ENCODE measurements at regions not wholly inside any gene's neighbourhood (a gene's known extent, or its start where the extent isn't known, plus 50 kb on each side); places are given as distances from the start of the nearest gene placed in this dataset.

DNA sequence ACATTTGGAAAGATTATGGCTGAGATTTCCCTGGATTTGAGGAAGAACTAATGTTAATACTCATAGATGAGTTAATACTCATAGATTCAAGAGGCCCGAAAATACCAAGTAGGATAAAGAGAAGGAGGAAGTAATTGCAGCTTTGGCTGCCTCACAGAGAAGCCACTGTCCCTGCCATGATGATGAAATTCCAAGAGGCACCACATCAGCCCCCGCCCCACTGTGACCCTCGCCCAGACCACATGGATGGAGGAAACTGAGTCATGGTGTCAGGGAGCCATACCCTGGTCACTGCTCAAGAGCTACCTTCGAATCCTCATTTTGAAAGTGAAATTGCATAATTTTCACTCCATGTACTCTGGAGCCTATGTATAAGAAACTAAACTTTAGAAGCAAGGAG lies 57.6 kb upstream of the SLC22A11 start:
- no peak overlapping the region for H3K27ac ChIP-seq (ENCODE audit: extremely low read depth, low read depth, low read length)
- DNase-seq (ENCODE audit: extremely low read depth in 1 of 4, low spot score in 3 of 4): no peak
- H2AFZ ChIP-seq (ENCODE audit: low read depth, low read length): no peak overlapping the region
- peaks cover 2 to 4% of the 10 kb centered on the region in 2 experiments; a peak in 2 of 5 replicates for H3K27me3 ChIP-seq (ENCODE audit: control insufficient read depth in 2 of 2, insufficient read depth in 2 of 2, low read length in 2 of 2)
- in situ Hi-C loops (cut with MboI): no loop called here
- BruUV-seq (replicated peaks): no TSS peak
- H3K9me1 ChIP-seq (ENCODE audit: control insufficient read depth, insufficient read depth, low read length): no peaks in the 10 kb centered on the region
- CTCF ChIA-PET (ENCODE audit: low intra/inter-chr PET ratio): no interaction called here
- no peak overlapping the region for H3K9ac ChIP-seq (ENCODE audit: insufficient read depth in 1 of 2, low read depth in 2 of 2, low read length in 2 of 2)
- POLR2A ChIA-PET: interaction anchor here (0.5 to 0.8 kb wide), 3 partner anchors 101 to 669 kb away, joined by 3 to 4 read pairs (median 3); no protein-coding TSS in a partner anchor
- H3K36me3 ChIP-seq (ENCODE audit: control insufficient read depth, insufficient read depth, low read length): no peaks in the 10 kb centered on the region
- peaks cover 12 to 23% of the 10 kb centered on the region in 2 experiments for H3K4me1 ChIP-seq (replicated peaks in 1 of 2; ENCODE audit: control insufficient read depth in 2 of 2, insufficient read depth in 2 of 2, low read length in 2 of 2)
- no peak for ATAC-seq
- H3K4me3 ChIP-seq: no peak overlapping the region
- FAIRE-seq: no peak
- TF ChIP-seq CEBPB (tag; IDR thresholded peaks at IDR 0.05) (0 out of 2 replicates have a peak, but pooled peaks have one; percentile 28), FOXA1 (IDR thresholded peaks at IDR 0.05; ENCODE audit: borderline replicate concordance) (no peak), CEBPG (CRISPR knock-in tag; IDR thresholded peaks at IDR 0.05) (no peak), CEBPG (tag; conservative IDR thresholded peaks at IDR 0.05 in 1 of 2, IDR thresholded peaks at IDR 0.05 in 1 of 2) (peak in 1 of 2 experiments; percentile 39; a peak in 2 of 4 replicates)
- TF ChIP-seq, protein P1, sequence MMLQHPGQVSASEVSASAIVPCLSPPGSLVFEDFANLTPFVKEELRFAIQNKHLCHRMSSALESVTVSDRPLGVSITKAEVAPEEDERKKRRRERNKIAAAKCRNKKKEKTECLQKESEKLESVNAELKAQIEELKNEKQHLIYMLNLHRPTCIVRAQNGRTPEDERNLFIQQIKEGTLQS (IDR thresholded peaks at IDR 0.05): peak; percentile 64
- TF ChIP-seq, protein P1 (CRISPR knock-in tag; conservative IDR thresholded peaks at IDR 0.05): no peak
- TF ChIP-seq, protein P2, sequence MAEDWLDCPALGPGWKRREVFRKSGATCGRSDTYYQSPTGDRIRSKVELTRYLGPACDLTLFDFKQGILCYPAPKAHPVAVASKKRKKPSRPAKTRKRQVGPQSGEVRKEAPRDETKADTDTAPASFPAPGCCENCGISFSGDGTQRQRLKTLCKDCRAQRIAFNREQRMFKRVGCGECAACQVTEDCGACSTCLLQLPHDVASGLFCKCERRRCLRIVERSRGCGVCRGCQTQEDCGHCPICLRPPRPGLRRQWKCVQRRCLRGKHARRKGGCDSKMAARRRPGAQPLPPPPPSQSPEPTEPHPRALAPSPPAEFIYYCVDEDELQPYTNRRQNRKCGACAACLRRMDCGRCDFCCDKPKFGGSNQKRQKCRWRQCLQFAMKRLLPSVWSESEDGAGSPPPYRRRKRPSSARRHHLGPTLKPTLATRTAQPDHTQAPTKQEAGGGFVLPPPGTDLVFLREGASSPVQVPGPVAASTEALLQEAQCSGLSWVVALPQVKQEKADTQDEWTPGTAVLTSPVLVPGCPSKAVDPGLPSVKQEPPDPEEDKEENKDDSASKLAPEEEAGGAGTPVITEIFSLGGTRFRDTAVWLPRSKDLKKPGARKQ (CRISPR knock-in tag; IDR thresholded peaks at IDR 0.05): no peak
- intact Hi-C loops (cut with micrococcal nuclease): no loop called here
- no peaks in the 10 kb centered on the region for H3K9me3 ChIP-seq (replicated peaks; ENCODE audit: control insufficient read depth, insufficient read depth, low read depth, low read length)
- no peaks in the 10 kb centered on the region for H4K20me1 ChIP-seq (replicated peaks; ENCODE audit: control insufficient read depth, insufficient read depth, low read length)
- no peak overlapping the region for H3K4me2 ChIP-seq (ENCODE audit: insufficient read depth, low read length)
- peaks cover 6% of the 10 kb centered on the region; the same call in 2 of the 3 replicates for H3K79me2 ChIP-seq (ENCODE audit: control insufficient read depth, insufficient read depth, low read length)
- 20% methylated on average over 4 of the region's 4 CpGs for WGBS (ENCODE audit: insufficient coverage, low coverage, missing lambda C conversion rate)

All from K562 (cell line).